Liver (tissue), 8 donors: ENCODE measurements at regions not wholly inside any gene's neighbourhood (a gene's known extent, or its start where the extent isn't known, plus 50 kb on each side); places are given as distances from the start of the nearest gene placed in this dataset.

ENCODE experiments used
- DNase-seq: peaks from one replicate; pipeline ENCODE4 v3.0.0-alpha.2; 2017; ENCODE audit warnings: low spot score
- H3K27ac ChIP-seq, 2 donors: one replicate each; pipeline ENCODE4 v1.7.0; 2013; ENCODE audit warnings: inconsistent platforms in 2 of 2, low read length in 2 of 2, control low read depth in 1 of 2, low read depth in 1 of 2, mild to moderate bottlenecking in 1 of 2
- H3K27me3 ChIP-seq, 4 donors: one replicate each; pipeline versions ENCODE4 v1.6.1 to v1.7.0; 2013; ENCODE audit warnings: low read length in 3 of 4, inconsistent platforms in 1 of 4, mild to moderate bottlenecking in 1 of 4, moderate library complexity in 1 of 4; ENCODE audit not compliant: control insufficient read depth in 4 of 4, insufficient read depth in 4 of 4
- H3K36me3 ChIP-seq, 4 donors: one replicate each; pipeline versions ENCODE4 v1.6.1 to v1.7.0; 2013; ENCODE audit warnings: low read length in 3 of 4, mild to moderate bottlenecking in 3 of 4, low read depth in 1 of 4, moderate library complexity in 1 of 4; ENCODE audit not compliant: control insufficient read depth in 4 of 4, insufficient read depth in 3 of 4
- H3K4me1 ChIP-seq, 4 donors: one replicate each; pipeline versions ENCODE4 v1.6.1 to v1.7.0; 2013; ENCODE audit warnings: low read length in 3 of 4, mild to moderate bottlenecking in 3 of 4, moderate library complexity in 1 of 4; ENCODE audit not compliant: control insufficient read depth in 4 of 4, insufficient read depth in 4 of 4
- H3K4me3 ChIP-seq, 3 donors: one replicate each; pipeline versions ENCODE4 v1.6.1 to v1.7.0; 2013; ENCODE audit warnings: low read length in 3 of 3, control low read depth in 1 of 3, low read depth in 1 of 3, mild to moderate bottlenecking in 1 of 3
- H3K9ac ChIP-seq, 2 donors: one replicate each; pipeline ENCODE4 v1.7.0; 2013; ENCODE audit warnings: low read length in 2 of 2, mild to moderate bottlenecking in 2 of 2, moderate library complexity in 2 of 2, control low read depth in 1 of 2, low read depth in 1 of 2
- H3K9me3 ChIP-seq, 4 donors: one replicate each; pipeline versions ENCODE4 v1.6.1 to v1.7.0; 2013; ENCODE audit warnings: low read length in 3 of 4; ENCODE audit not compliant: control insufficient read depth in 4 of 4
- GABPA ChIP-seq, 2 donors: IDR thresholded peaks in 1 of 2; conservative IDR thresholded peaks in 1 of 2; 2 replicates each; pipeline ENCODE4 v1.6.1; 2016; ENCODE audit warnings: antibody characterized with exemption in 2 of 2, mild to moderate bottlenecking in 1 of 2, moderate library complexity in 1 of 2
- HNF4G ChIP-seq: IDR thresholded peaks from 2 replicates; pipeline ENCODE4 v1.6.1; 2016; ENCODE audit warnings: antibody characterized with exemption
- JUND ChIP-seq, 2 donors: IDR thresholded peaks; 2 replicates each; pipeline ENCODE4 v1.6.1; 2016; ENCODE audit warnings: antibody characterized with exemption in 2 of 2
- RAD21 ChIP-seq, 2 donors: IDR thresholded peaks; 2 replicates each; pipeline ENCODE4 v1.6.1; 2016; ENCODE audit warnings: antibody characterized with exemption in 2 of 2, mild to moderate bottlenecking in 2 of 2
- REST ChIP-seq: IDR thresholded peaks from 2 replicates; pipeline ENCODE4 v1.6.1; 2016; ENCODE audit warnings: antibody characterized with exemption, mild to moderate bottlenecking
- TAF1 ChIP-seq: conservative IDR thresholded peaks from 2 replicates; pipeline ENCODE4 v1.6.1; 2016; ENCODE audit warnings: antibody characterized with exemption, mild to moderate bottlenecking
- ZBTB33 ChIP-seq: IDR thresholded peaks from 2 replicates; pipeline ENCODE4 v1.6.1; 2016; ENCODE audit warnings: antibody characterized with exemption
- WGBS: extraction: QIAGEN DNeasy Blood & Tissue Kit; methylation state at CpG from one replicate; pipeline ENCODE4 v1.1.7; 2013; 5-methylcytosine and 5-hydroxymethylcytosine counted together
- TF ChIP-seq, protein P1 (sequence below): fragments of 150-350 bp; IDR thresholded peaks from 2 replicates; pipeline ENCODE4 v1.5.1; 2017; ENCODE audit warnings: improper control_type of control experiment, low read depth, low read length; ENCODE audit not compliant: missing input control
- TF ChIP-seq, protein P2 (sequence below): IDR thresholded peaks from 2 replicates; pipeline ENCODE4 v1.6.1; 2016; ENCODE audit warnings: antibody characterized with exemption
- donor health status: healthy.
- donor health status: healthy.
- donor health status: healthy.
- donor health status: healthy.
- donor health status: healthy.

DNA sequence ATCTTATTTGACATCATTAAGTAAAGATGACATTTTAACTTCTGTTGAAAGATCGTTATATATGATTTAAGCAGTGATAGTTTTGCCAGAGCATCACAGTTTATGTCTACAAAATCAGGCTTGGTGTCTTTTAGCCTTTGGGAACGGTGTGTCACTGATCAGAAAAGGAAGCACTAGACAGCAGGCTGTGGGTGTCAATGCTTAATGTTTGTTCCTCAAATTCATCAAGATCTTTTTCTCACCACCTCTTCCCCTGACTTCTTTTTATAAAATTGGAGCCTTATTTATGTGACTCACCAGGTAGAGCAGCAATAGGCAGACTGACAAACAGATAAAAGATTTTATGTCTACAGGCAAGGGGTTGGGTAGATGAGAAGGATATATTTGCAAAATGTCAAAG, 1558.5 kb downstream of the EFNB2 start:
- 46% methylated on average over 2 of the region's 2 CpGs for WGBS

DNA sequence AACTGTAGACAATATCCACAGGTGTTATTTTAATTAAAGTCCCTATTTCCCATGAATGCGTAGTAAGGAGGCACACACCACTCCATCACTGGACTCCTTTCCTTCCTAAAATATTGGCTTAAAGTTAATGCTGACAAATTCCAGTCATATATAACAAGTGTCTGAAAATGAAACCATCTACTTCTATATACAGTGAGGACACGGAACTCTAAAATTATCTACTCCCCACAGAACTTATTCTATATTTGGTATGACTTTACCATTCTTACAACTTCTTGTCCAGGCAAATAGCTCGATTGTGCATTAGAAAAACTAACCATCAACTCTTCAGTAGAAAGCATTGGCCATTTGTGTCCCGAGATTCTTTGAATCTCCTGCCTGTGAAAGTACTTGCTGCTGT, 1560.2 kb downstream of the EFNB2 start:
- no peaks in the 10 kb centered on the region for H3K36me3 ChIP-seq
- no peaks in the 10 kb centered on the region for H3K27me3 ChIP-seq
- no peak overlapping the region for H3K4me3 ChIP-seq
- no peaks in the 10 kb centered on the region for H3K4me1 ChIP-seq
- TF ChIP-seq GABPA (IDR thresholded peaks at IDR 0.05 in 1 of 2, conservative IDR thresholded peaks at IDR 0.05 in 1 of 2) (no peak), ZBTB33 (no peak), JUND (IDR thresholded peaks at IDR 0.05) (no peak), TAF1 (no peak), REST (no peak)
- TF ChIP-seq, protein P1, sequence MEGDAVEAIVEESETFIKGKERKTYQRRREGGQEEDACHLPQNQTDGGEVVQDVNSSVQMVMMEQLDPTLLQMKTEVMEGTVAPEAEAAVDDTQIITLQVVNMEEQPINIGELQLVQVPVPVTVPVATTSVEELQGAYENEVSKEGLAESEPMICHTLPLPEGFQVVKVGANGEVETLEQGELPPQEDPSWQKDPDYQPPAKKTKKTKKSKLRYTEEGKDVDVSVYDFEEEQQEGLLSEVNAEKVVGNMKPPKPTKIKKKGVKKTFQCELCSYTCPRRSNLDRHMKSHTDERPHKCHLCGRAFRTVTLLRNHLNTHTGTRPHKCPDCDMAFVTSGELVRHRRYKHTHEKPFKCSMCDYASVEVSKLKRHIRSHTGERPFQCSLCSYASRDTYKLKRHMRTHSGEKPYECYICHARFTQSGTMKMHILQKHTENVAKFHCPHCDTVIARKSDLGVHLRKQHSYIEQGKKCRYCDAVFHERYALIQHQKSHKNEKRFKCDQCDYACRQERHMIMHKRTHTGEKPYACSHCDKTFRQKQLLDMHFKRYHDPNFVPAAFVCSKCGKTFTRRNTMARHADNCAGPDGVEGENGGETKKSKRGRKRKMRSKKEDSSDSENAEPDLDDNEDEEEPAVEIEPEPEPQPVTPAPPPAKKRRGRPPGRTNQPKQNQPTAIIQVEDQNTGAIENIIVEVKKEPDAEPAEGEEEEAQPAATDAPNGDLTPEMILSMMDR: no peak
- TF ChIP-seq, protein P2, sequence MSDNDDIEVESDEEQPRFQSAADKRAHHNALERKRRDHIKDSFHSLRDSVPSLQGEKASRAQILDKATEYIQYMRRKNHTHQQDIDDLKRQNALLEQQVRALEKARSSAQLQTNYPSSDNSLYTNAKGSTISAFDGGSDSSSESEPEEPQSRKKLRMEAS: no peak
- WGBS: 54% methylated on average over 4 of the region's 4 CpGs
- H3K27ac ChIP-seq: no peak overlapping the region
- no peaks in the 10 kb centered on the region for H3K9me3 ChIP-seq
- no peak for DNase-seq
- no peak overlapping the region for H3K9ac ChIP-seq

More for the DNA sequence above, 1558.5 kb downstream of the EFNB2 start:
- H3K9ac ChIP-seq: no peak overlapping the region
- H3K9me3 ChIP-seq: no peaks in the 10 kb centered on the region
- H3K27ac ChIP-seq: no peak overlapping the region
- no peak for DNase-seq
- no peaks in the 10 kb centered on the region for H3K27me3 ChIP-seq
- H3K4me1 ChIP-seq: no peaks in the 10 kb centered on the region
- TF ChIP-seq GABPA (IDR thresholded peaks at IDR 0.05 in 1 of 2, conservative IDR thresholded peaks at IDR 0.05 in 1 of 2) (no peak), JUND (IDR thresholded peaks at IDR 0.05) (no peak), HNF4G (no peak), REST (no peak), RAD21 (IDR thresholded peaks at IDR 0.05) (no peak)
- TF ChIP-seq, protein P2: no peak
- H3K36me3 ChIP-seq: no peaks in the 10 kb centered on the region
- no peak overlapping the region for H3K4me3 ChIP-seq
